ENCODE measurements at regions not wholly inside any gene's neighbourhood (a gene's known extent, or its start where the extent isn't known, plus 50 kb on each side); places are given as distances from the start of the nearest gene placed in this dataset.

- Histone ChIP-seq H2BK5ac (ENCODE audit: low read length) (no peak overlapping the region), H3K79me1 (ENCODE audit: low read depth, low read length) (no peaks in the 10 kb centered on the region), H3K4me3 (ENCODE audit: low read length in 2 of 2) (no peak overlapping the region), H3K27me3 (ENCODE audit: control insufficient read depth in 3 of 3, insufficient read depth in 3 of 3, low read depth in 1 of 3, low read length in 3 of 3) (peaks cover 52 to 94% (median 93%) of the 10 kb centered on the region in 3 experiments), H2AFZ (ENCODE audit: low read length) (no peak overlapping the region), H2BK15ac (ENCODE audit: low read length) (no peak overlapping the region), H4K91ac (ENCODE audit: low read depth, low read length, poor library complexity) (no peak overlapping the region), H2BK120ac (ENCODE audit: low read depth, low read length) (no peak overlapping the region), H3K9ac (ENCODE audit: low read depth, low read length, poor library complexity) (no peak overlapping the region), H4K8ac (ENCODE audit: low read depth, low read length) (no peak overlapping the region), H3K4me2 (ENCODE audit: insufficient read depth, low read length, poor library complexity, severe bottlenecking) (peak overlapping the region; percentile 36), H3K27ac (replicated peaks; ENCODE audit: low read length) (no peak overlapping the region), H3K36me3 (replicated peaks in 1 of 2; ENCODE audit: control insufficient read depth in 2 of 2, insufficient read depth in 2 of 2, low read length in 2 of 2) (no peaks in the 10 kb centered on the region), H3K14ac (ENCODE audit: low read length) (no peak overlapping the region), H3K9me3 (replicated peaks in 1 of 2; ENCODE audit: control insufficient read depth in 2 of 2, insufficient read depth in 1 of 2, low read depth in 1 of 2, low read length in 2 of 2) (no peaks in the 10 kb centered on the region), H3K4ac (ENCODE audit: low read length) (no peak overlapping the region), H2AK5ac (ENCODE audit: low read depth, low read length) (no peak overlapping the region), H2BK12ac (ENCODE audit: low read length) (no peak overlapping the region), H3K23ac (ENCODE audit: low read depth, low read length, poor library complexity) (peak overlapping the region; percentile 6), H3K4me1 (ENCODE audit: control insufficient read depth in 2 of 2, insufficient read depth in 1 of 2, low read depth in 1 of 2, low read length in 2 of 2) (no peaks in the 10 kb centered on the region), H3K18ac (ENCODE audit: low read length) (no peak overlapping the region)
- no peak for DNase-seq (ENCODE audit: low spot score)
- WGBS, 2 donors (ENCODE audit: extremely low coverage in 2 of 2, insufficient read length in 2 of 2, insufficient replicate concordance in 1 of 2), result no CpG with 5 or more reads among the region's 81 CpGs
These were observed 78.0 kb upstream of the PPARA start for GRCh38 chr22:46072110-46072881.

- Histone ChIP-seq H3K79me1 (ENCODE audit: low read depth, low read length) (no peaks in the 10 kb centered on the region), H3K4me3 (ENCODE audit: low read length in 2 of 2) (no peak overlapping the region), H3K4ac (ENCODE audit: low read length) (no peak overlapping the region), H3K18ac (ENCODE audit: low read length) (no peak overlapping the region), H3K14ac (ENCODE audit: low read length) (no peak overlapping the region), H3K27me3 (ENCODE audit: control insufficient read depth in 3 of 3, insufficient read depth in 3 of 3, low read depth in 1 of 3, low read length in 3 of 3) (peaks cover 52 to 95% (median 94%) of the 10 kb centered on the region in 3 experiments), H3K4me1 (ENCODE audit: control insufficient read depth in 2 of 2, insufficient read depth in 1 of 2, low read depth in 1 of 2, low read length in 2 of 2) (no peaks in the 10 kb centered on the region), H2AK5ac (ENCODE audit: low read depth, low read length) (no peak overlapping the region), H4K8ac (ENCODE audit: low read depth, low read length) (no peak overlapping the region), H2AFZ (ENCODE audit: low read length) (no peak overlapping the region), H2BK120ac (ENCODE audit: low read depth, low read length) (no peak overlapping the region), H3K9me3 (replicated peaks in 1 of 2; ENCODE audit: control insufficient read depth in 2 of 2, insufficient read depth in 1 of 2, low read depth in 1 of 2, low read length in 2 of 2) (no peaks in the 10 kb centered on the region), H2BK12ac (ENCODE audit: low read length) (no peak overlapping the region), H3K23ac (ENCODE audit: low read depth, low read length, poor library complexity) (no peak overlapping the region), H3K4me2 (ENCODE audit: insufficient read depth, low read length, poor library complexity, severe bottlenecking) (no peak overlapping the region), H2BK5ac (ENCODE audit: low read length) (no peak overlapping the region), H3K27ac (replicated peaks; ENCODE audit: low read length) (no peak overlapping the region), H3K36me3 (replicated peaks in 1 of 2; ENCODE audit: control insufficient read depth in 2 of 2, insufficient read depth in 2 of 2, low read length in 2 of 2) (no peaks in the 10 kb centered on the region), H2BK15ac (ENCODE audit: low read length) (no peak overlapping the region), H3K9ac (ENCODE audit: low read depth, low read length, poor library complexity) (no peak overlapping the region), H4K91ac (ENCODE audit: low read depth, low read length, poor library complexity) (no peak overlapping the region)
- no peak for DNase-seq (ENCODE audit: low spot score)
- WGBS, 2 donors (ENCODE audit: extremely low coverage in 2 of 2, insufficient read length in 2 of 2, insufficient replicate concordance in 1 of 2), result no CpG with 5 or more reads among the region's 16 CpGs
These were observed 77.2 kb upstream of the PPARA start for GRCh38 chr22:46072981-46073682.

- H3K4me2 ChIP-seq (ENCODE audit: insufficient read depth, low read length, poor library complexity, severe bottlenecking), result no peak overlapping the region
- H2AFZ ChIP-seq (ENCODE audit: low read length), result no peak overlapping the region
- H3K14ac ChIP-seq (ENCODE audit: low read length), result no peak overlapping the region
- no CpG with 5 or more reads among the region's 28 CpGs for WGBS, 2 donors (ENCODE audit: extremely low coverage in 2 of 2, insufficient read length in 2 of 2, insufficient replicate concordance in 1 of 2)
- no peak overlapping the region for H2BK12ac ChIP-seq (ENCODE audit: low read length)
- no peak overlapping the region for H4K8ac ChIP-seq (ENCODE audit: low read depth, low read length)
- H3K4ac ChIP-seq (ENCODE audit: low read length), result no peak overlapping the region
- no peak overlapping the region for H2BK120ac ChIP-seq (ENCODE audit: low read depth, low read length)
- H3K36me3 ChIP-seq (replicated peaks in 1 of 2; ENCODE audit: control insufficient read depth in 2 of 2, insufficient read depth in 2 of 2, low read length in 2 of 2), result no peaks in the 10 kb centered on the region
- no peak overlapping the region for H2BK15ac ChIP-seq (ENCODE audit: low read length)
- peaks cover 50 to 98% (median 94%) of the 10 kb centered on the region in 3 experiments for H3K27me3 ChIP-seq (ENCODE audit: control insufficient read depth in 3 of 3, insufficient read depth in 3 of 3, low read depth in 1 of 3, low read length in 3 of 3)
- H3K18ac ChIP-seq (ENCODE audit: low read length), result no peak overlapping the region
- no peaks in the 10 kb centered on the region for H3K4me1 ChIP-seq (ENCODE audit: control insufficient read depth in 2 of 2, insufficient read depth in 1 of 2, low read depth in 1 of 2, low read length in 2 of 2)
- no peak overlapping the region for H2BK5ac ChIP-seq (ENCODE audit: low read length)
- H2AK5ac ChIP-seq (ENCODE audit: low read depth, low read length), result no peak overlapping the region
- H4K91ac ChIP-seq (ENCODE audit: low read depth, low read length, poor library complexity), result no peak overlapping the region
- no peak overlapping the region for H3K23ac ChIP-seq (ENCODE audit: low read depth, low read length, poor library complexity)
- DNase-seq (ENCODE audit: low spot score), result no peak
- H3K9ac ChIP-seq (ENCODE audit: low read depth, low read length, poor library complexity), result peak overlapping the region; percentile 39
- no peak overlapping the region for H3K27ac ChIP-seq (replicated peaks; ENCODE audit: low read length)
- no peaks in the 10 kb centered on the region for H3K79me1 ChIP-seq (ENCODE audit: low read depth, low read length)
- H3K9me3 ChIP-seq (replicated peaks in 1 of 2; ENCODE audit: control insufficient read depth in 2 of 2, insufficient read depth in 1 of 2, low read depth in 1 of 2, low read length in 2 of 2), result no peaks in the 10 kb centered on the region
- no peak overlapping the region for H3K4me3 ChIP-seq (ENCODE audit: low read length in 2 of 2)
These were observed 76.4 kb upstream of the PPARA start for GRCh38 chr22:46073683-46074504.
